ENCODE measurements at regions not wholly inside any gene's neighbourhood (a gene's known extent, or its start where the extent isn't known, plus 50 kb on each side); places are given as distances from the start of the nearest gene placed in this dataset.

- ChIA-PET RAD21 (ENCODE audit: unreplicated experiment) (no interaction called here), POLR2A (no interaction called here), CTCF (no interaction called here), SMC1A (ENCODE audit: uncharacterized antibody, unreplicated experiment) (no interaction called here)
- ATAC-seq, result no peak
- peaks cover 1 to 2% of the 10 kb centered on the region in 2 experiments; a peak in 2 of 4 replicates for H3K27me3 ChIP-seq (replicated peaks in 1 of 2; ENCODE audit: control insufficient read depth in 2 of 2, insufficient read depth in 2 of 2, low read length in 1 of 2)
- in situ Hi-C loops (cut with MboI) (no loop called here), intact Hi-C loops (cut with micrococcal nuclease; ENCODE audit: unreplicated experiment) (no loop called here)
- H3K4me1 ChIP-seq (ENCODE audit: control insufficient read depth, insufficient read depth, low read length), result no peaks in the 10 kb centered on the region
- H3K27ac ChIP-seq (ENCODE audit: control insufficient read depth, insufficient read depth), result no peak overlapping the region
- no peaks in the 10 kb centered on the region for H3K79me2 ChIP-seq (ENCODE audit: control insufficient read depth, insufficient read depth, low read length)
- no peak for FAIRE-seq
- H3K36me3 ChIP-seq (ENCODE audit: control insufficient read depth in 2 of 2, insufficient read depth in 2 of 2, low read length in 1 of 2), result no peaks in the 10 kb centered on the region
- H3K4me3 ChIP-seq, result no peak overlapping the region
- no peak overlapping the region for H3K4me2 ChIP-seq (ENCODE audit: control insufficient read depth, insufficient read depth)
- no peaks in the 10 kb centered on the region for H3K9me3 ChIP-seq (replicated peaks; ENCODE audit: control insufficient read depth, insufficient read depth, low read length)
- BruUV-seq (replicated peaks), result no TSS peak
- no peaks in the 10 kb centered on the region for H4K20me1 ChIP-seq (ENCODE audit: control insufficient read depth, insufficient read depth)
- TF ChIP-seq CEBPB (IDR thresholded peaks at IDR 0.05; ENCODE audit: borderline replicate concordance in 1 of 2, low read depth in 2 of 2, low read length in 2 of 2), result no peak
- no peak for TF ChIP-seq YBX1 (IDR thresholded peaks at IDR 0.05)
- no peak for DNase-seq (ENCODE audit: low read depth, low spot score)
- no peak overlapping the region for H3K9ac ChIP-seq (ENCODE audit: control insufficient read depth, insufficient read depth, low read length)
- WGBS (ENCODE audit: insufficient coverage, insufficient replicate concordance, low lambda C conversion rate, missing lambda C conversion rate), result 19% methylated on average over 2 of the region's 2 CpGs
- no peak overlapping the region for H2AFZ ChIP-seq (ENCODE audit: control insufficient read depth, low read depth, low read length)
Observed at GRCh38 chr14:94998110-94998509, 159.2 kb downstream of the DICER1 start.

GRCh38 chr14:94995551-94995950, 161.8 kb downstream of the DICER1 start:
- intact Hi-C loops (cut with micrococcal nuclease; ENCODE audit: unreplicated experiment), result no loop called here
- H3K4me1 ChIP-seq (ENCODE audit: control insufficient read depth, insufficient read depth, low read length), result no peaks in the 10 kb centered on the region
- no peak for TF ChIP-seq ZNF207 (IDR thresholded peaks at IDR 0.05; ENCODE audit: borderline replicate concordance)
- TF ChIP-seq SMARCA5 (IDR thresholded peaks at IDR 0.05), result no peak
- no peak overlapping the region for H3K27ac ChIP-seq (ENCODE audit: control insufficient read depth, insufficient read depth)
- 48% methylated on average over 8 of the region's 10 CpGs for WGBS (ENCODE audit: insufficient coverage, insufficient replicate concordance, low lambda C conversion rate, missing lambda C conversion rate)
- no peaks in the 10 kb centered on the region for H3K9me3 ChIP-seq (replicated peaks; ENCODE audit: control insufficient read depth, insufficient read depth, low read length)
- no peak for ATAC-seq
- no peak overlapping the region for H3K4me3 ChIP-seq
- H2AFZ ChIP-seq (ENCODE audit: control insufficient read depth, low read depth, low read length), result no peak overlapping the region
- CTCF ChIA-PET, result no interaction called here
- H3K79me2 ChIP-seq (ENCODE audit: control insufficient read depth, insufficient read depth, low read length), result no peaks in the 10 kb centered on the region
- in situ Hi-C loops (cut with MboI), result no loop called here
- no peaks in the 10 kb centered on the region for H4K20me1 ChIP-seq (ENCODE audit: control insufficient read depth, insufficient read depth)
- H3K4me2 ChIP-seq (ENCODE audit: control insufficient read depth, insufficient read depth), result no peak overlapping the region
- BruUV-seq (replicated peaks), result no TSS peak
- RAD21 ChIA-PET (ENCODE audit: unreplicated experiment), result no interaction called here
- POLR2A ChIA-PET, result no interaction called here
- H3K9ac ChIP-seq (ENCODE audit: control insufficient read depth, insufficient read depth, low read length), result no peak overlapping the region
- no peak for DNase-seq (ENCODE audit: low read depth, low spot score)
- FAIRE-seq, result no peak
- H3K36me3 ChIP-seq (ENCODE audit: control insufficient read depth in 2 of 2, insufficient read depth in 2 of 2, low read length in 1 of 2), result no peaks in the 10 kb centered on the region
- peaks cover 1% of the 10 kb centered on the region in 2 experiments; a peak in 1 of 4 replicates for H3K27me3 ChIP-seq (replicated peaks in 1 of 2; ENCODE audit: control insufficient read depth in 2 of 2, insufficient read depth in 2 of 2, low read length in 1 of 2)
- SMC1A ChIA-PET (ENCODE audit: uncharacterized antibody, unreplicated experiment), result no interaction called here

Measured in GM12878 (cell line).